SU-DHL-6 (cell line): ENCODE measurements at regions not wholly inside any gene's neighbourhood (a gene's known extent, or its start where the extent isn't known, plus 50 kb on each side); places are given as distances from the start of the nearest gene placed in this dataset.

ENCODE experiments used
- EZH2phosphoT487 ChIP-seq: fragments of 200-600 bp; sonication (generic), shearing (Covaris generic); conservative IDR thresholded peaks from 2 replicates; pipeline ENCODE4 v1.6.1; 2018; ENCODE audit warnings: mild to moderate bottlenecking, antibody characterized with exemption, low read length, moderate library complexity, mixed read lengths
- TF ChIP-seq, protein P1 (sequence below): fragments of 200-600 bp; sonication (generic); IDR thresholded peaks from one replicate; pipeline ENCODE4 v1.5.1; 2017; ENCODE audit warnings: antibody characterized with exemption, mild to moderate bottlenecking, low read length, moderate library complexity; ENCODE audit not compliant: insufficient read depth, poor library complexity, severe bottlenecking

DNA sequence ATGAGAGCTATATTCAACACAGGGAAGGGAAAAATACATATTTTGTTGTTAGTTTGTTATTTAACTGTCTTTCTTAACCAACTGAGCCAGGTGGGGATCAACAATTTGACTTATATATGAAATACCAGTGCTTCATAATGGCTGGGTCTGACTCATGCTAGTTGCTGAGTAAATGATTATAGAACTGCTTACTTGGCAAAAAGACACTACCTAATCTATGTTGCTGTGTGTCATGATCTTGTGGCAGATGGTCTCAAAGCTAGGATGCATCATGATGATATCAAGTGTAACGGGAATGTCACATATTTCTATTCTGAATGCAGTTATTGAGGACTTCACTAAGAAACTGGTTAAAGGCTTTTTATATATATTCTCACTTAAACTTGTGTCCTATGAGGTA, 727.4 kb upstream of the SLITRK1 start:
- TF ChIP-seq, protein P1, sequence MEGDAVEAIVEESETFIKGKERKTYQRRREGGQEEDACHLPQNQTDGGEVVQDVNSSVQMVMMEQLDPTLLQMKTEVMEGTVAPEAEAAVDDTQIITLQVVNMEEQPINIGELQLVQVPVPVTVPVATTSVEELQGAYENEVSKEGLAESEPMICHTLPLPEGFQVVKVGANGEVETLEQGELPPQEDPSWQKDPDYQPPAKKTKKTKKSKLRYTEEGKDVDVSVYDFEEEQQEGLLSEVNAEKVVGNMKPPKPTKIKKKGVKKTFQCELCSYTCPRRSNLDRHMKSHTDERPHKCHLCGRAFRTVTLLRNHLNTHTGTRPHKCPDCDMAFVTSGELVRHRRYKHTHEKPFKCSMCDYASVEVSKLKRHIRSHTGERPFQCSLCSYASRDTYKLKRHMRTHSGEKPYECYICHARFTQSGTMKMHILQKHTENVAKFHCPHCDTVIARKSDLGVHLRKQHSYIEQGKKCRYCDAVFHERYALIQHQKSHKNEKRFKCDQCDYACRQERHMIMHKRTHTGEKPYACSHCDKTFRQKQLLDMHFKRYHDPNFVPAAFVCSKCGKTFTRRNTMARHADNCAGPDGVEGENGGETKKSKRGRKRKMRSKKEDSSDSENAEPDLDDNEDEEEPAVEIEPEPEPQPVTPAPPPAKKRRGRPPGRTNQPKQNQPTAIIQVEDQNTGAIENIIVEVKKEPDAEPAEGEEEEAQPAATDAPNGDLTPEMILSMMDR = no peak
- TF ChIP-seq EZH2phosphoT487 = no peak
